Mucosa of stomach (tissue), 1 donor: ENCODE measurements at regions not wholly inside any gene's neighbourhood (a gene's known extent, or its start where the extent isn't known, plus 50 kb on each side); places are given as distances from the start of the nearest gene placed in this dataset.

Experiments used
- H3K27me3 ChIP-seq: one replicate; pipeline ENCODE4 v1.7.0; 2013; ENCODE audit warnings: mild to moderate bottlenecking, low read length; ENCODE audit not compliant: control insufficient read depth, insufficient read depth
- H3K36me3 ChIP-seq: one replicate; pipeline ENCODE4 v1.7.0; 2013; ENCODE audit warnings: low read length; ENCODE audit not compliant: control insufficient read depth, insufficient read depth
- H3K4me1 ChIP-seq: one replicate; pipeline ENCODE4 v1.7.0; 2013; ENCODE audit warnings: mild to moderate bottlenecking, low read length; ENCODE audit not compliant: control insufficient read depth, insufficient read depth
- H3K4me3 ChIP-seq: one replicate; pipeline ENCODE4 v1.7.0; 2013; ENCODE audit warnings: low read length
- H3K9ac ChIP-seq: one replicate; pipeline ENCODE4 v1.7.0; 2013; ENCODE audit warnings: mild to moderate bottlenecking, low read length, moderate library complexity
- H3K9me3 ChIP-seq: one replicate; pipeline ENCODE4 v1.7.0; 2013; ENCODE audit warnings: mild to moderate bottlenecking, low read length, moderate library complexity; ENCODE audit not compliant: control insufficient read depth
- donor health status: Pancreatic carcinoma.

DNA sequence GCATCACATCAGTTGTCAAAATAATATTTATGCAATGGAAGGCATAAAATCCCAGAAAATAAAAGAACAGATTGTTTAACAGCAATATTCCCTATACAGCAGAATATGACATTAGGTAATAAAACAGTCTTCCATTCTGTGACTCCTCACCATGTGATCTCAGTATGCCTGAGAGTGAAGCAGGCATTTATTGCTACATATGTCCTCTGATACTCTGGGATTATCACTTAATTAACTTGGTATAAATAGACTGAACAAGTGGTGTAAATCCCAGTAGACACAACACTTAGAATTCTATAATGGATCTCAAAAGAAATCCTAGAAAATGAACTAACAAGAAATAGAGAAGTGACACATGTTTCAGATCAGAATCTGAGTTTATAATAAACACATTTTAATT, 841.3 kb downstream of the PDHA2 start:
- Histone ChIP-seq H3K9me3 (no peaks in the 10 kb centered on the region), H3K4me3 (no peak overlapping the region), H3K36me3 (no peaks in the 10 kb centered on the region), H3K4me1 (no peaks in the 10 kb centered on the region), H3K27me3 (no peaks in the 10 kb centered on the region), H3K9ac (no peak overlapping the region)

GRCh38 chr4:96685691-96686090, 845.8 kb downstream of the PDHA2 start:
- Histone ChIP-seq H3K27me3 (no peaks in the 10 kb centered on the region), H3K4me3 (no peak overlapping the region), H3K9ac (no peak overlapping the region), H3K36me3 (no peaks in the 10 kb centered on the region), H3K4me1 (no peaks in the 10 kb centered on the region), H3K9me3 (no peaks in the 10 kb centered on the region)

- Histone ChIP-seq H3K36me3 (no peaks in the 10 kb centered on the region), H3K4me1 (peaks cover 4% of the 10 kb centered on the region), H3K4me3 (no peak overlapping the region), H3K9ac (no peak overlapping the region), H3K27me3 (no peaks in the 10 kb centered on the region), H3K9me3 (no peaks in the 10 kb centered on the region)
Observed at GRCh38 chr4:96691521-96691920, 851.6 kb downstream of the PDHA2 start.

DNA sequence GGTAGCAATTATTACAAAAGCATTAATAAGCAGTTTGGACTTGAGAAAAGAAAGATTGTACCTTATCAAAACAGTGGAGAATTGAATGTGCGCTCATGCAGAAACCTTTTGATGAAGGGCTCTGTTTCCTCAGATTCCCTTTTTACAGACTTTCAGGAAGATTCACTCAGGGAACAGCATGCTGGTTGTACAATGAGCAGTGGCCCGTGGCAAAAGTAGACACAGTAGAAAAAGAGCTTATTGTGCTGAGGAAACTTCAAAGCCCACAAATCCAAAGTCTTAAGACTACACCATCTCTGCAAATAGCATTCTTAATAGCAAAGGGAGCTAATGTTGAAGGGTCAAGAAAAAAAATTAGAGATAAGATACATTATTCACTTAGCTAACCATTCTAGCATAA, 858.9 kb downstream of the PDHA2 start:
- H3K4me1 ChIP-seq: no peaks in the 10 kb centered on the region
- H3K9ac ChIP-seq: no peak overlapping the region
- no peak overlapping the region for H3K4me3 ChIP-seq
- no peaks in the 10 kb centered on the region for H3K27me3 ChIP-seq
- H3K36me3 ChIP-seq: no peaks in the 10 kb centered on the region
- H3K9me3 ChIP-seq: no peaks in the 10 kb centered on the region

GRCh38 chr4:96703265-96703664, 863.4 kb downstream of the PDHA2 start:
- Histone ChIP-seq H3K27me3 (no peaks in the 10 kb centered on the region), H3K4me3 (no peak overlapping the region), H3K9me3 (no peaks in the 10 kb centered on the region), H3K4me1 (no peaks in the 10 kb centered on the region), H3K9ac (no peak overlapping the region), H3K36me3 (no peaks in the 10 kb centered on the region)

- Histone ChIP-seq H3K9me3 (no peaks in the 10 kb centered on the region), H3K9ac (no peak overlapping the region), H3K27me3 (no peaks in the 10 kb centered on the region), H3K36me3 (no peaks in the 10 kb centered on the region), H3K4me3 (no peak overlapping the region), H3K4me1 (no peaks in the 10 kb centered on the region)
Observed at GRCh38 chr4:96708766-96709165, 868.9 kb downstream of the PDHA2 start.

DNA sequence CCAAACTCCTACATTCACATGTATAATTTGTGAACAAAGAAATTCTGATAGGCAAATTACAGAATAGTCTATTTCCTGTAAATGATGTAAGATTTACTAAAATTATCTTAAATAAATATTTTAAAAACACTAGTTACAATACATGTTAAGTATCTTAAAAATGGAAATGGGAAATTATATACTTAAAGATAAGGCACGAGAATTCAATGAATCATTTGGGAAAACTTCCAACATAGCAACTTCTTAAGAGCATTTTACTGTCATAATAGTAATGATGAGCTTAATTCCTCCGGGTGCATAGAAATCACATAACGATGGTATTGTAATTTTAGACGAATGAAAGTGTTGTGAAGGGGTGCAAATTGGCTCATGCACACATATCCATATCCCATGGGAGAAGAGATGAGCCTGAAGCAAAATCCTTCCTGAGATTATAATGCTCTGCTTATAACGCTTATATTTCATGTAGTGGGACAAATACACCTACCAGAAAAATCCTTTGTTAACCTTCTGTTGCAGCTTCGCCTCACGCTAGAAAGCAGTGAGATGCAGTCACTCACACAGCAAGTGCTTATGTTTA, 873.5 kb downstream of the PDHA2 start:
- H3K4me1 ChIP-seq: no peaks in the 10 kb centered on the region
- H3K4me3 ChIP-seq: no peak overlapping the region
- H3K9me3 ChIP-seq: no peaks in the 10 kb centered on the region
- no peaks in the 10 kb centered on the region for H3K36me3 ChIP-seq
- no peak overlapping the region for H3K9ac ChIP-seq
- H3K27me3 ChIP-seq: no peaks in the 10 kb centered on the region

- Histone ChIP-seq H3K36me3 (no peaks in the 10 kb centered on the region), H3K9me3 (no peaks in the 10 kb centered on the region), H3K4me3 (no peak overlapping the region), H3K9ac (no peak overlapping the region), H3K27me3 (no peaks in the 10 kb centered on the region), H3K4me1 (no peaks in the 10 kb centered on the region)
Observed at GRCh38 chr4:96729641-96730040, 889.7 kb downstream of the PDHA2 start.

- no peaks in the 10 kb centered on the region for H3K9me3 ChIP-seq
- H3K27me3 ChIP-seq: no peaks in the 10 kb centered on the region
- H3K9ac ChIP-seq: no peak overlapping the region
- H3K4me3 ChIP-seq: no peak overlapping the region
- H3K4me1 ChIP-seq: no peaks in the 10 kb centered on the region
- no peaks in the 10 kb centered on the region for H3K36me3 ChIP-seq
Observed at GRCh38 chr4:96730432-96730831, 890.5 kb downstream of the PDHA2 start.

GRCh38 chr4:96736352-96736889, 896.5 kb downstream of the PDHA2 start:
- Histone ChIP-seq H3K27me3 (no peaks in the 10 kb centered on the region), H3K9ac (no peak overlapping the region), H3K36me3 (no peaks in the 10 kb centered on the region), H3K4me3 (no peak overlapping the region), H3K9me3 (no peaks in the 10 kb centered on the region), H3K4me1 (no peaks in the 10 kb centered on the region)

DNA sequence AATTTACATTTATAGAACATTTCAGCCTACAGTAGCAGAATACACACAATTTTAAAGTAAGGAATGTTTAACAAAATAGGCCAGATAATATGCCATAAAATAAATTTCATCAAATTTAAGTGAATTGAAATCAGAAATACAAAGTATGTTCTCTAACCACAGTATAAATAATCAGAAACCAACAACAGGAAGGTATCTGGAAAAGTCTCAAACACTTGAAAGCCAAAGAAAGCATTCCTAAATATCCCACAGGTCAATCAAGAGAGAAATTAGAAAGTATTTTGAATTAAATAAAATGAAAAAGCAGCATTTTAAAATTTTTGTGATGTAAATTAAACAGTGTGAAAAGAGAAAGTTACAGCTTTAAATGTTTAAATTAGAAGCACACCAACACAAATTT, 899.2 kb downstream of the PDHA2 start:
- no peak overlapping the region for H3K9ac ChIP-seq
- no peak overlapping the region for H3K4me3 ChIP-seq
- H3K36me3 ChIP-seq: no peaks in the 10 kb centered on the region
- no peaks in the 10 kb centered on the region for H3K27me3 ChIP-seq
- H3K4me1 ChIP-seq: no peaks in the 10 kb centered on the region
- no peaks in the 10 kb centered on the region for H3K9me3 ChIP-seq

- H3K36me3 ChIP-seq: no peaks in the 10 kb centered on the region
- no peaks in the 10 kb centered on the region for H3K27me3 ChIP-seq
- H3K4me1 ChIP-seq: no peaks in the 10 kb centered on the region
- no peak overlapping the region for H3K9ac ChIP-seq
- no peak overlapping the region for H3K4me3 ChIP-seq
- no peaks in the 10 kb centered on the region for H3K9me3 ChIP-seq
Observed at GRCh38 chr4:96742332-96743014, 902.6 kb downstream of the PDHA2 start.
